A673 (cell line): ENCODE measurements at regions not wholly inside any gene's neighbourhood (a gene's known extent, or its start where the extent isn't known, plus 50 kb on each side); places are given as distances from the start of the nearest gene placed in this dataset.

Experiments used
- BruUV-seq: library from RNA; stranded (reverse); fragments of 400-500 nt; replicated peaks from 2 replicates; lab custom pipeline; 2021; lab: Mats Ljungman, UMichigan
- CTCF ChIA-PET: fragments of 300-600 bp; sonication (Branson Sonifier 250); formaldehyde crosslinking; loops from one replicate; lab custom pipeline; 2022; ENCODE audit warnings: antibody characterized with exemption; lab: Charles Lee
- POLR2A ChIA-PET: fragments of 300-600 bp; sonication (Branson Sonifier 250); formaldehyde crosslinking; loops from one replicate; lab custom pipeline; 2022; ENCODE audit warnings: antibody characterized with exemption; ENCODE audit not compliant: low non-redundant PET; lab: Charles Lee
- DNase-seq: peaks from one replicate; pipeline ENCODE4 v3.0.0-alpha.2; 2015; ENCODE audit warnings: low spot score
- H3K27ac ChIP-seq: fragments of 200-600 bp; sonication (generic); 2 replicates; pipeline ENCODE4 v1.5.1; 2016; ENCODE audit warnings: mixed run types, low read depth, mild to moderate bottlenecking, mixed read lengths, antibody characterized with exemption, low read length; ENCODE audit not compliant: poor library complexity, severe bottlenecking
- H3K27me3 ChIP-seq: fragments of 200-600 bp; sonication (generic); replicated peaks from 2 replicates; pipeline ENCODE4 v1.6.1; 2017; ENCODE audit warnings: mixed run types, low read depth, mild to moderate bottlenecking, mixed read lengths, antibody characterized with exemption, low read length; ENCODE audit not compliant: insufficient read depth, poor library complexity
- H3K36me3 ChIP-seq: fragments of 200-600 bp; sonication (generic); 2 replicates; pipeline ENCODE4 v1.6.1; 2016; ENCODE audit warnings: mixed run types, mild to moderate bottlenecking, mixed read lengths, antibody characterized with exemption, low read length; ENCODE audit not compliant: insufficient read depth, poor library complexity, severe bottlenecking
- H3K4me1 ChIP-seq: fragments of 200-600 bp; sonication (generic); 2 replicates; pipeline ENCODE4 v1.6.1; 2017; ENCODE audit warnings: mixed run types, mild to moderate bottlenecking, mixed read lengths, antibody characterized with exemption, low read length; ENCODE audit not compliant: insufficient read depth, poor library complexity, severe bottlenecking
- H3K4me3 ChIP-seq: fragments of 200-600 bp; sonication (generic); 2 replicates; pipeline ENCODE4 v1.5.1; 2016; ENCODE audit warnings: low read depth, mixed run types, mild to moderate bottlenecking, mixed read lengths, low read length; ENCODE audit not compliant: poor library complexity, severe bottlenecking
- H3K9me3 ChIP-seq: fragments of 200-600 bp; sonication (generic); 2 replicates; pipeline ENCODE4 v1.6.1; 2016; ENCODE audit warnings: mixed run types, low read depth, mild to moderate bottlenecking, mixed read lengths, antibody characterized with exemption, low read length; ENCODE audit not compliant: poor library complexity, severe bottlenecking
- CTCF ChIP-seq: fragments of 300-800, 200-600 bp; sonication (generic); conservative IDR thresholded peaks from 2 replicates; pipeline ENCODE4 v1.5.1; 2017; ENCODE audit warnings: low read depth, mild to moderate bottlenecking, antibody characterized with exemption, low read length, moderate library complexity, mixed read lengths
- EZH2 ChIP-seq: fragments of 200-600 bp; sonication (generic); IDR thresholded peaks from 2 replicates; pipeline ENCODE4 v1.6.1; 2017; ENCODE audit warnings: borderline replicate concordance, low read depth, mild to moderate bottlenecking, mixed read lengths, antibody characterized with exemption, low read length; ENCODE audit not compliant: poor library complexity, severe bottlenecking
- intact Hi-C: fragments of 100-400 bp; cut with micrococcal nuclease; formaldehyde crosslinking; loops from one replicate; pipeline ENCODE4 v1.10.0; 2022; ENCODE audit not compliant: unreplicated experiment

DNA sequence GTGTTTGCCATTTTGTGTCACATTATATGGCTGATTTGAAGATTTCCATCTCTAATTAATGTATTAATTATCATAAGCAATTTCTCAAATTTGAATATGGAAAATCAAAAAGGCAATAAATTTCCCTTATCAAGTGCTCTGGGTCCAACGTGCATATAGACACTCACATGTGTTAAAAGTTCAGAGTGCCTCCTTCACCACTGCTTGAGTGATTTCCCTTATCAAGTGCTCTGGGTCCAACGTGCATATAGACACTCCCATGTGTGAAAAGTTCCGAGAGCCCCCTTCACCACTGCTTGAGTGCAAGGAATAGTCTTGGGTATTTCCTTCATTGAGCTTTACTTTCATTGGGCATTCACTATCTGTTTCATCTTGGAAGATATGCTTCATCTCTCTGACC lies 421.0 kb upstream of the ZNF717 start:
- H3K4me3 ChIP-seq, result no peak overlapping the region
- H3K27me3 ChIP-seq, result no peaks in the 10 kb centered on the region
- H3K4me1 ChIP-seq, result no peaks in the 10 kb centered on the region
- CTCF ChIA-PET, result no interaction called here
- no peaks in the 10 kb centered on the region for H3K9me3 ChIP-seq
- H3K36me3 ChIP-seq, result no peaks in the 10 kb centered on the region
- no peak for DNase-seq
- TF ChIP-seq CTCF (no peak), EZH2 (no peak)
- intact Hi-C loops, result no loop called here
- POLR2A ChIA-PET, result no interaction called here
- H3K27ac ChIP-seq, result no peak overlapping the region
- BruUV-seq, result no TSS peak

DNA sequence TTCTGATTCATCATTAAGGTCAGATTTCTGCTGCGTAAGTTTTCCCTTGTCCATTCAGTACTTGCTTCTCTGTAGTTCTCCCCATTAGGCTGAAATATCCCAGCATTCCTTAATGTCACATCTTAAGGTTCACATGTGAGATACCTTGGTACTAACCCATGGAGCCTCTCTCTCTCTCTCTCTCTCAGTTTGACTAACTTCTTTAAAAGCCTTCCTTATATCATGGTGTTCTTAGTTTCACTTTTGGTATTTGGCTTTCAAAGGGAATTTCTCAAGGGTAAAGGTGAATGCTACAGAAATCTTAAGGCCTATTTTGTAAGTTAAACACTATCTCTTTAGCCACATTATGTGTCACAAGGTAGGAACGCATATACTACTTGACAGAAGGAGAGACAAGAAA lies 427.3 kb upstream of the ZNF717 start:
- BruUV-seq, result no TSS peak
- CTCF ChIA-PET, result no interaction called here
- POLR2A ChIA-PET, result no interaction called here
- H3K4me1 ChIP-seq, result no peaks in the 10 kb centered on the region
- H3K4me3 ChIP-seq, result no peak overlapping the region
- no peak for TF ChIP-seq EZH2
- TF ChIP-seq CTCF, result no peak
- H3K27me3 ChIP-seq, result no peaks in the 10 kb centered on the region
- intact Hi-C loops, result no loop called here
- no peaks in the 10 kb centered on the region for H3K9me3 ChIP-seq
- no peaks in the 10 kb centered on the region for H3K36me3 ChIP-seq
- H3K27ac ChIP-seq, result no peak overlapping the region
- no peak for DNase-seq

DNA sequence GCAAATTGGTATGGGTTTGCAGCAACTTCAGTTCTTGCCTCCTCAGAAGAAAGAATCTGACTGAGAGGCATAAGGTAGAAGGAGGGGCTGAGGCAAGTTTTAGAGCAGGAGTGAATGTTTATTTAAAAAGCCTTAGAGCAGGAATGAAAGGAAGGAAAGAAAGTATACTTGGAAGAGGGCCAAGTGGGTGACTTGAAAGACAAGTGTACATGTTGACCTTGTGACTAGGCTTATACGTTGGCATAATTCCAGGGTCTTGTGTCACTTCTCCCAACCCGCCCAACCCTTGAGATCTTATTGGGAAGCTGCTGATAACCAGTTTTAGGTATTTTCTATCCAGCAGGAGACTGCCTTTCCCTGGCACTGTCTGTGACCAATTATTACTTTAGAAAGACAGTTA lies 436.9 kb upstream of the ZNF717 start:
- intact Hi-C loops, result no loop called here
- H3K4me1 ChIP-seq, result no peaks in the 10 kb centered on the region
- no peaks in the 10 kb centered on the region for H3K27me3 ChIP-seq
- POLR2A ChIA-PET, result no interaction called here
- no peak for DNase-seq
- no TSS peak for BruUV-seq
- H3K36me3 ChIP-seq, result no peaks in the 10 kb centered on the region
- no peak overlapping the region for H3K27ac ChIP-seq
- H3K9me3 ChIP-seq, result no peaks in the 10 kb centered on the region
- CTCF ChIA-PET, result no interaction called here
- no peak for TF ChIP-seq EZH2
- TF ChIP-seq CTCF, result no peak
- H3K4me3 ChIP-seq, result no peak overlapping the region
